Epithelial cell of proximal tubule (primary cell): ENCODE measurements at regions not wholly inside any gene's neighbourhood (a gene's known extent, or its start where the extent isn't known, plus 50 kb on each side); places are given as distances from the start of the nearest gene placed in this dataset.

ENCODE experiments used
- DNase-seq: peaks from one replicate; pipeline ENCODE4 v3.0.0-alpha.2; 2011; ENCODE audit warnings: low read depth
- H3K4me3 ChIP-seq: 2 replicates; pipeline ENCODE4 v1.5.1; 2011; ENCODE audit warnings: low read depth, mild to moderate bottlenecking, low read length
- CTCF ChIP-seq: conservative IDR thresholded peaks from 2 replicates; pipeline ENCODE4 v1.5.1; 2012; ENCODE audit warnings: low read depth, mild to moderate bottlenecking, low read length

GRCh38 chr13:24107955-24108614 lies 52.4 kb upstream of the SPATA13 start:
- TF ChIP-seq CTCF: no peak
- DNase-seq: no peak
- no peak overlapping the region for H3K4me3 ChIP-seq

DNA sequence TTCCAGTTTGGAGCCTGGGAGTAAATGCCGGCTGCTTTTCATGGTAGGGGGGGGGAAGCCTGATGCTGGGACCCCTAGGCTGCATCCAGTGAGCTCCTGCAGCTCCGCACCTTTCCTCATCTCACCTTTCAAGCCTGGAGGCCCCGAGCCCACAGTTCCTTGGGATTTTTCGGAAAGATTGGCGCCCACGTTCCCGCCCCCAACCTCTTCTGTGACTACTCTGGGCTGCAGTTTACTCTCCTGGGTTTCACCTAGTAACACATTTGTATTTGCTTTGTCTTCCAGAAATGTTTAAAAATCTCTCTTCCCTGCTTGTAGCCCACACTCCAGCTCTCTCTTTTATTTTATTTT lies 51.9 kb upstream of the SPATA13 start:
- TF ChIP-seq CTCF: no peak
- no peak for DNase-seq
- H3K4me3 ChIP-seq: no peak overlapping the region

- H3K4me3 ChIP-seq: no peak overlapping the region
- no peak for TF ChIP-seq CTCF
- DNase-seq: no peak
Observed at GRCh38 chr13:24110011-24110410, 50.5 kb upstream of the SPATA13 start.
